GM23248 (cell line): ENCODE measurements at regions not wholly inside any gene's neighbourhood (a gene's known extent, or its start where the extent isn't known, plus 50 kb on each side); places are given as distances from the start of the nearest gene placed in this dataset.

Experiments used
- EZH2 ChIP-seq: fragments of 200-600 bp; sonication (generic); IDR thresholded peaks from 2 replicates; pipeline ENCODE4 v1.6.1; 2018; ENCODE audit warnings: antibody characterized with exemption, mild to moderate bottlenecking; ENCODE audit not compliant: insufficient read depth, poor library complexity, severe bottlenecking
- EZH2phosphoT487 ChIP-seq: fragments of 200-600 bp; sonication (generic); IDR thresholded peaks from 2 replicates; pipeline ENCODE4 v1.6.1; 2018; ENCODE audit warnings: antibody characterized with exemption, moderate library complexity, mild to moderate bottlenecking, low read depth; ENCODE audit not compliant: insufficient read depth

DNA sequence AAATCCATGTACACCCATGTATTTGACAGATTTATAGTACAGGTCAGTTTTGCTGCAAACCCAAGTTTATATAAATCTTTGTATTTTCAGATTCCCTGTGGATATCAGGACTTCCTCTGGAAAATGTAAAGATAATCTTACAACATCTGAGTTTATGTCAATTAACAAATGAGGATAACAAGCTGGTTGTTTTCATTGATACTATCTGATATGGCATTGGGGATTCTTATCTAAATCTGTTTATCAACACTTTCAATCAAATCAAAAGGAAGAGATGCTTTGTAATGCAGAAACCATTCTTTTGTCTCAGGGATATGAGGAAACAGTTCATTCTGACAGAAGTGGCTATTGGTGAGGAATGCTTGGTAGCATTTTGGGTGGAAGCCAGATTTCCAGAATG lies 64.9 kb upstream of the FAM204A start:
- no peak for TF ChIP-seq EZH2
- no peak for TF ChIP-seq EZH2phosphoT487
